ENCODE measurements at regions not wholly inside any gene's neighbourhood (a gene's known extent, or its start where the extent isn't known, plus 50 kb on each side); places are given as distances from the start of the nearest gene placed in this dataset.

DNA sequence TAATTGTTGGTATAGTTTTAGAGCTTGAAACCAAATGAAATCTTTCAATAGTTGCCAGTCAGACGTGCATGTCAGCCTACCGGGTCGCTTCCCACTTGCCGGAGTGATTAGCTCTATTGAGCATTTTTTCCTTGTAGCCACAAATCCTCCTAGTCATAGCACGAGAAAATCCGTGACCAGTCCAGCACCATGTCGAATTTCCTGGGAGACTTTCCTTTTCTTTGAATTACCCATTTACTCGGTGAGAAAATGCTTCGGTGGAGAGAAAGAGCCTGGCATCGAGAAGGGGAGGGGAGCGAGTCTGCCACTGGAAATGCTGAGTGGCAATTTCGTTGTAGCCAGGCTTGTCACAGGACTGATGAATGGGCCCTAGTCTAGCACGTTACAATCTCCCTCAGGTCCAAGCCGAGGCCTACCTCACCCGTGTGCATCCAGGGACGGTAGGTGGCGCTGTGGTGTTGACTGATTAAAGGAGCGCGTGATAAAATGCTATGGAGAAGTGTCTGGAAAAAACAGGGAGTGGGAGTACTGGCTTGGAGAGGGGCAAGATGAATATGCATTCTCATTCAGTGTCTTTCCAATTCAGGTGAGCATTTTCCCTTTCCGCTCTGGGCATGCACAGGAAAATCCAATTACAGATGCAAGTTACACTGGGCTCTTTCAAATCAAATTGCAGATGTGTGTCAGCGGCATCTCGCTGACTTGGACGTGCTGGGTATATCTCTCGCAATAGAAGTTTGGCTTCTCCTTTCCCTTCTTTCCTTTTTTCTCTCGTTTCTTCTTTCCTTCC is 238.8 kb downstream of the EDEM1 start:
- TF ChIP-seq, protein P1, sequence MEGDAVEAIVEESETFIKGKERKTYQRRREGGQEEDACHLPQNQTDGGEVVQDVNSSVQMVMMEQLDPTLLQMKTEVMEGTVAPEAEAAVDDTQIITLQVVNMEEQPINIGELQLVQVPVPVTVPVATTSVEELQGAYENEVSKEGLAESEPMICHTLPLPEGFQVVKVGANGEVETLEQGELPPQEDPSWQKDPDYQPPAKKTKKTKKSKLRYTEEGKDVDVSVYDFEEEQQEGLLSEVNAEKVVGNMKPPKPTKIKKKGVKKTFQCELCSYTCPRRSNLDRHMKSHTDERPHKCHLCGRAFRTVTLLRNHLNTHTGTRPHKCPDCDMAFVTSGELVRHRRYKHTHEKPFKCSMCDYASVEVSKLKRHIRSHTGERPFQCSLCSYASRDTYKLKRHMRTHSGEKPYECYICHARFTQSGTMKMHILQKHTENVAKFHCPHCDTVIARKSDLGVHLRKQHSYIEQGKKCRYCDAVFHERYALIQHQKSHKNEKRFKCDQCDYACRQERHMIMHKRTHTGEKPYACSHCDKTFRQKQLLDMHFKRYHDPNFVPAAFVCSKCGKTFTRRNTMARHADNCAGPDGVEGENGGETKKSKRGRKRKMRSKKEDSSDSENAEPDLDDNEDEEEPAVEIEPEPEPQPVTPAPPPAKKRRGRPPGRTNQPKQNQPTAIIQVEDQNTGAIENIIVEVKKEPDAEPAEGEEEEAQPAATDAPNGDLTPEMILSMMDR (IDR thresholded peaks at IDR 0.05) = peak; percentile 49
- Histone ChIP-seq H3K4me3 (no peak overlapping the region), H3K27ac (no peak overlapping the region)
- no peak for DNase-seq (ENCODE audit: low spot score)

DNA sequence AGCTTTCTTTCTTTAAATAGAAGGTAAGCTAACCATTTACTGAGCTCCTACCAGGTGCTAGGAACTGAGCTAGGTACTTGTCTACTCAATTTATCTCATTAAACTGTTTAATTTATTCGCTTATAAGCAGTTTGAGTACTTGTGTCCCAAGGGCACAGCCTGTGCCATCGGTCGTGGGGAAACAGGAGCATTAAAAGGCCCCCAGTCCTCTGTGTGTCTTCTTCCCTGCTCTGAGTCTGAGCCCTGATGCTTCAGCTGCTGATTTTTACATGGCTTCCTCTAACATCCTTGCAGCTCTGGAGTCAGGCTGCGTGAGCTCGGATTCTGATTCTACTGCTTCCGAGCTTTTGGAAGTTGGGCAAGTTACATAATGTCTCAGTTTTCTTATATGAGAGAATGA is 239.5 kb downstream of the EDEM1 start:
- Histone ChIP-seq H3K27ac (no peak overlapping the region), H3K4me3 (no peak overlapping the region)
- no peak for DNase-seq (ENCODE audit: low spot score)
- TF ChIP-seq, protein P1 (IDR thresholded peaks at IDR 0.05) = no peak

- TF ChIP-seq, protein P1 (IDR thresholded peaks at IDR 0.05) = no peak
- DNase-seq (ENCODE audit: low spot score) = no peak
- Histone ChIP-seq H3K4me3 (no peak overlapping the region), H3K27ac (no peak overlapping the region)
These were observed 240.4 kb downstream of the EDEM1 start for GRCh38 chr3:5427938-5428337.

DNA sequence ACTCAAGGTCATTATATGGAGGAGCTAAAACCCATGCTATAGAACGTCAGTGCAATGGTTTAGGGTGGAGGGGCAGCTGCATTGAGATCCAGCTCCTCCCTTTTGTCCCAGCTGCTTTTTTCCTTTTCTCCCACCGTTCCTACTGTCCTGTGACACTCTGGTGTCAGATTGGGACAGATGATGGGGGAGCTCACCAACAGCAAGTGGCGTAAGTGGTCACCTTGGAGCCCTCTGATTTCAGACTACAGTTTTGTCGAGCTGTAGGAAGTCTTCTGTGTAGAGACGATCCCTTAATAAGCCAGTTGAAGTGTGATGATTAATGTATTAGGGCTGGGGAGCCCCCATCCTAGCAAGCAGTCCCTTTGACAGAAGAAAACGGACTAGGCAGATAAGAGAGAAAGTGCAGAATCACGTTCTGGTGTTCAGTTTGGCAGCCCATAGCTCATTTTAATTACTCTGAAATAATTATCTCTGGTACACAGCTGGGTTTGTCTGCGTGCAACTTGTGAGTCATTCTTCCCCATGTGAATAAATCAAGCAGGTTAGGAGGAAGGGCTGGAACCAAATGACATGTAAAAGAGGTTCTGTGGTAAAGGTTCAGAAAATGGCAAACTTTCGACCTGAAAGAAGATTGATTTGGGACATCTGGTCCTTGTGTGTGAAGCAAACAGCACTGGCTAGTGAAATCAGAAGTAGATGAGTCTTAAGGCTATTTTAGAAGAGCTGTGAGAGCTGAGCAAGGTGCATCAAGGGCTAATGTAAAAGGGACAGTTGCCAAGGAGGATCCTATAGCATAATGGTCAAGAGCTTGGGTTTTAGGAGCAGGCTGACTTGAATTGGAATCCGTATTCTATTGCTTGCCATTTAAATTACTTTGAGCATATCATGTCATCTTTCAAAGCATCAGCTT is 241.4 kb downstream of the EDEM1 start:
- TF ChIP-seq, protein P1 (IDR thresholded peaks at IDR 0.05) = no peak
- H3K27ac ChIP-seq = no peak overlapping the region
- H3K4me3 ChIP-seq = no peak overlapping the region
- DNase-seq (ENCODE audit: low spot score) = no peak

- Histone ChIP-seq H3K27ac (no peak overlapping the region), H3K4me3 (no peak overlapping the region)
- DNase-seq (ENCODE audit: low spot score) = no peak
- TF ChIP-seq, protein P1 (IDR thresholded peaks at IDR 0.05) = no peak
These were observed 242.0 kb downstream of the EDEM1 start for GRCh38 chr3:5429517-5429890.

- TF ChIP-seq, protein P1 (IDR thresholded peaks at IDR 0.05) = no peak
- no peak overlapping the region for H3K27ac ChIP-seq
- H3K4me3 ChIP-seq = no peak overlapping the region
- no peak for DNase-seq (ENCODE audit: low spot score)
These were observed 243.2 kb downstream of the EDEM1 start for GRCh38 chr3:5430701-5431100.

Measured in coronary artery (tissue), 2 donors.